ENCODE measurements at regions not wholly inside any gene's neighbourhood (a gene's known extent, or its start where the extent isn't known, plus 50 kb on each side); places are given as distances from the start of the nearest gene placed in this dataset.

DNA sequence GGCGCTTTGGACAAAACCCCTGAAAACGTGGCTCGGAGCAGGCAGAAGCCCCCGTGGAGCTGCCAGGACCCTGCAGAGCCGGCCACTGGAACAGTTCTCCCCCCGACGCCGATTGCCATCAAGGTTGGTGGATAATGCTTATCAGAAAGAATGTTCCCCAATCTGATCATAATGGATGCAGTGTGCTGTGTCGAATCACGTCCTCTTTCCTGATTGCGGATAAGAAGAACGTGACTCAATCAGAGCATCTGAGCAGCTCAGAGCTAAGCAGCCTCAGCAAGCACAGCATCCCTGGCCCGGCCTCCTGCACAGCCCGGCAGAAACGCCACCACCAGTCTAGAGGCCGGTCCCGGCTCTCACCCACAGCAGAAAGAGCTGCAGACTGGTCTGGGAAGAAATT is 488.0 kb downstream of the EIPR1 start:
- Histone ChIP-seq H3K14ac (replicated peaks; ENCODE audit: low read depth, low read length) (no peak overlapping the region), H2AFZ (replicated peaks; ENCODE audit: low read length, poor library complexity) (no peak overlapping the region), H4K20me1 (ENCODE audit: insufficient read depth, low read length) (no peaks in the 10 kb centered on the region), H2BK5ac (ENCODE audit: low read depth, low read length, poor library complexity, severe bottlenecking) (no peak overlapping the region), H3K9me1 (ENCODE audit: insufficient read depth, low read length) (no peaks in the 10 kb centered on the region), H3K27ac (ENCODE audit: insufficient read depth, low read length) (no peak overlapping the region), H3K4me3 (ENCODE audit: insufficient read depth, low read depth, low read length) (no peak overlapping the region), H2AK9ac (replicated peaks; ENCODE audit: low read depth, low read length, poor library complexity) (no peak overlapping the region), H3K9ac (ENCODE audit: low read depth, low read length) (no peak overlapping the region), H3K9me3 (ENCODE audit: control insufficient read depth, insufficient read depth, low read length) (peaks cover 35% of the 10 kb centered on the region), H3K79me1 (ENCODE audit: low read depth in 1 of 2, low read length in 2 of 2) (no peaks in the 10 kb centered on the region), H3K4me1 (ENCODE audit: control insufficient read depth, insufficient read depth, low read length) (no peaks in the 10 kb centered on the region), H3K4ac (ENCODE audit: low read depth, low read length) (no peak overlapping the region), H3K36me3 (ENCODE audit: control insufficient read depth, insufficient read depth, low read length) (no peaks in the 10 kb centered on the region), H3K18ac (ENCODE audit: low read depth, low read length) (no peak overlapping the region), H2BK20ac (ENCODE audit: low read depth, low read length) (no peak overlapping the region), H4K5ac (ENCODE audit: low read depth, low read length) (no peak overlapping the region), H3K4me2 (ENCODE audit: low read depth, low read length) (no peak overlapping the region), H3K23ac (ENCODE audit: low read depth, low read length) (no peak overlapping the region), H2AK5ac (ENCODE audit: low read depth, low read length) (no peak overlapping the region), H3K56ac (ENCODE audit: extremely low read depth, insufficient read depth, low read length) (no peak overlapping the region), H4K91ac (ENCODE audit: insufficient read depth, low read depth, low read length) (no peak overlapping the region), H2BK15ac (ENCODE audit: low read depth, low read length) (no peak overlapping the region), H2BK120ac (ENCODE audit: low read depth, low read length) (no peak overlapping the region), H4K8ac (ENCODE audit: low read depth in 2 of 2, low read length in 2 of 2) (no peak overlapping the region), H3K27me3 (ENCODE audit: control insufficient read depth, insufficient read depth, low read length) (no peaks in the 10 kb centered on the region)
- 68% methylated on average over 8 of the region's 17 CpGs; no CpG with 5 or more reads in 1 of the 2 experiments for WGBS, 2 experiments (ENCODE audit: extremely low coverage in 2 of 2, insufficient read length in 1 of 2)
- intact Hi-C loops (cut with micrococcal nuclease), result no loop called here
- in situ Hi-C loops (cut with MboI; ENCODE audit: low sequenced_read_pairs), result no loop called here
- dilution Hi-C loops (cut with HindIII; ENCODE audit: low sequenced_read_pairs, unreplicated experiment), result no loop called here
- BruUV-seq (replicated peaks), result no TSS peak
- ATAC-seq (ENCODE audit: low read depth) (no peak), DNase-seq (no peak)
- ChIA-PET POLR2A (ENCODE audit: unreplicated experiment) (no interaction called here), CTCF (no interaction called here)
- TF ChIP-seq BHLHE40 (IDR thresholded peaks at IDR 0.05; ENCODE audit: low read depth, low read length) (no peak), FOS (IDR thresholded peaks at IDR 0.05; ENCODE audit: low read depth, low read length) (no peak), RFX5 (IDR thresholded peaks at IDR 0.05; ENCODE audit: low read depth, low read length) (no peak), CHD1 (IDR thresholded peaks at IDR 0.05; ENCODE audit: low read depth, low read length) (no peak), RAD21 (IDR thresholded peaks at IDR 0.05; ENCODE audit: low read length) (no peak)
